Vagina (tissue), 2 donors: ENCODE measurements at regions not wholly inside any gene's neighbourhood (a gene's known extent, or its start where the extent isn't known, plus 50 kb on each side); places are given as distances from the start of the nearest gene placed in this dataset.

Experiments
- CTCF ChIP-seq, 3 experiments: fragments of 450-650 bp in 2 of 3; fragments of 200-600 bp in 1 of 3; sonication (generic) in 1 of 3; IDR thresholded peaks; one replicate each; pipeline ENCODE4 v1.5.1; 2017 to 2019; ENCODE audit warnings: antibody characterized with exemption in 3 of 3, mild to moderate bottlenecking in 2 of 3, moderate library complexity in 2 of 3
- POLR2A ChIP-seq, 2 donors: fragments of 450-650 bp; IDR thresholded peaks; one replicate each; pipeline ENCODE4 v1.6.1; 2017; ENCODE audit warnings: antibody characterized with exemption in 2 of 2, mild to moderate bottlenecking in 2 of 2, moderate library complexity in 2 of 2
- POLR2AphosphoS5 ChIP-seq, 2 donors: sonication (generic); formaldehyde crosslinking; IDR thresholded peaks; one replicate each; pipeline ENCODE4 v1.9.0; 2017; ENCODE audit warnings: antibody characterized with exemption in 2 of 2, mild to moderate bottlenecking in 2 of 2, low read depth in 1 of 2; ENCODE audit not compliant: insufficient read depth in 1 of 2

GRCh38 chr1:194067772-194068171 lies 881.4 kb upstream of the B3GALT2 start:
- no peak for TF ChIP-seq CTCF (IDR thresholded peaks at IDR 0.05)
- TF ChIP-seq POLR2A (IDR thresholded peaks at IDR 0.05) = no peak
- no peak for TF ChIP-seq POLR2AphosphoS5 (IDR thresholded peaks at IDR 0.05; ENCODE audit: insufficient read depth in 1 of 2, low read depth in 1 of 2)
